Fibroblast of pulmonary artery (primary cell): ENCODE measurements at regions not wholly inside any gene's neighbourhood (a gene's known extent, or its start where the extent isn't known, plus 50 kb on each side); places are given as distances from the start of the nearest gene placed in this dataset.

Experiments used
- DNase-seq: peaks from one replicate; pipeline ENCODE4 v3.0.0-alpha.2; 2010; ENCODE audit warnings: low read depth
- H3K4me3 ChIP-seq: replicated peaks from 2 replicates; pipeline ENCODE4 v1.5.1; 2011; ENCODE audit warnings: low read depth, mild to moderate bottlenecking, control low read depth, low read length, moderate library complexity
- CTCF ChIP-seq: IDR thresholded peaks from 2 replicates; pipeline ENCODE4 v1.5.1; 2011; ENCODE audit warnings: mild to moderate bottlenecking, control low read depth, low read length, inconsistent platforms; ENCODE audit errors: missing control alignments

DNA sequence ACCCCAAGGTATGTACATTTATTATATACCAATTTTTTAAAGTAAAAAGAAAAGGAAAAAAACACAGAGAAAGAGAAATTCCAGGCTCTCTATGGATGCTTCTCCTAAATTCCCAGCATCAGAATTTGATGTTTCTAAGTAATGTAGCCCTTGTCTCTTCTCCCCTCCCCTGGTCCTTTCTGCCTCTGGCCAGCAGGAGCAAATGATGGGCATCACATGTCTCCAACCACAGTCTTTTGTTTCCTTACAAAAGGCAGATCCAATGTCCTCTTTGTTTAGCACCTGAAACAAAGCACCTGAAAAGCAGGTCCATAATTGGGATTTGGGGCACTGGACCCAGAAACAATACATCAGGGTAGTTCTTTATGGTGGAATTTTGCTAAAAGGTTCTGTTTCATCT lies 50.4 kb upstream of the APC start:
- no peak overlapping the region for H3K4me3 ChIP-seq
- DNase-seq, result no peak
- no peak for TF ChIP-seq CTCF
